RWPE1 (cell line): ENCODE measurements at regions not wholly inside any gene's neighbourhood (a gene's known extent, or its start where the extent isn't known, plus 50 kb on each side); places are given as distances from the start of the nearest gene placed in this dataset.
"Not testable (repeated sequence)": the region's sequence is repeated elsewhere in the genome, so short reads cannot be mapped to it uniquely, and the experiment has no call there.

Experiments
- CTCF ChIA-PET: fragments of 350-600 bp; sonication (Branson Sonifier 250); formaldehyde crosslinking; extraction: SDS; loops from one replicate; lab custom pipeline; 2021; lab: Yijun Ruan, JAX
- POLR2A ChIA-PET: fragments of 400-600 bp; formaldehyde crosslinking; extraction: SDS; loops from one replicate; lab custom pipeline; 2020; ENCODE audit warnings: antibody characterized with exemption; ENCODE audit not compliant: low non-redundant PET; lab: Yijun Ruan, JAX
- DNase-seq: peaks from one replicate; pipeline ENCODE4 v3.0.0; 2012; ENCODE audit warnings: low spot score
- H3K27ac ChIP-seq: fragments of 450-650 bp; 2 replicates; pipeline ENCODE4 v1.5.1; 2017
- TF ChIP-seq, protein P1 (sequence below): fragments of 450-650 bp; conservative IDR thresholded peaks from 2 replicates; pipeline ENCODE4 v1.5.1; 2017; ENCODE audit warnings: low read depth, mild to moderate bottlenecking

DNA sequence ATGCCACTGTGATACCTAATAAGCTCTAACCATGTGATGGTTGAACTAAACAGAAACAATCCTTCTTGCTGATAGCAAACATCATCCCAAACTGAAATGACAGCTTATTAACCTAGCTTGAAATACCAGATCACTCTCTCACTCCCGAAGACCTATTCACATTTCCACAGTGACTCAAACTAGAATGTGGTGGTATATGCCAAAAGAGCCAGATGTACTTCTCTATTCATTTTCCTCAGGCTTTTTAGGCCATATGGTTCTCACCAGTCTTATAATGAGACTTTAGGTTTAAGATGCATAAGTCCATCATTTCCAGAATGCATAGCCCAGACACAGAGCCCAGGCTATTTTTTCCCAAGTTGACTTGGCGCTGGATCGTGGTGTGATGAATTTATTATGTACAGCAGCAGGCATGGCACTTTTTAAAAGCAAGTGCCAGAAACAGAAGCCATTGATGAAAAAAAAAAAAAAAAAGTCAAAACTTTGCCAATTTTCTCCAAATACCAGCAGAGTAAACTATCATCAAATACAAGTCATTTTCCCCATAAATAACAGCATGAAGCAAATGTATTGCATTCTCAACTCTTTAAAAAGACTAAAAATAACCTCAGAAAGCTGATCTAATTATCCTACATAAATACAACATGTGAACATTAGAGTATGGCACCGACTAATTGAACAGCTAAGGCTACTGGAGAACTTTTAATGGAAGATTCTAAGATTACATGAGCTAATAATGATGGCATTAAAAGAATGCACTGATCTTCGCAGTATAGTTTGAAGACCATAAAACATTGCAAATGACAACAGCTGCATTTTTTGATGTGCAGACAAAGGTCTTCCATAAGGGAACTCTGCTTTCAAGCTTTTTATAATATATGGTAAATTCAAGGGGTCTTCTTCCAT lies 365.4 kb downstream of the LRRIQ3 start:
- ChIA-PET POLR2A (no interaction called here), CTCF (no interaction called here)
- TF ChIP-seq, protein P1, sequence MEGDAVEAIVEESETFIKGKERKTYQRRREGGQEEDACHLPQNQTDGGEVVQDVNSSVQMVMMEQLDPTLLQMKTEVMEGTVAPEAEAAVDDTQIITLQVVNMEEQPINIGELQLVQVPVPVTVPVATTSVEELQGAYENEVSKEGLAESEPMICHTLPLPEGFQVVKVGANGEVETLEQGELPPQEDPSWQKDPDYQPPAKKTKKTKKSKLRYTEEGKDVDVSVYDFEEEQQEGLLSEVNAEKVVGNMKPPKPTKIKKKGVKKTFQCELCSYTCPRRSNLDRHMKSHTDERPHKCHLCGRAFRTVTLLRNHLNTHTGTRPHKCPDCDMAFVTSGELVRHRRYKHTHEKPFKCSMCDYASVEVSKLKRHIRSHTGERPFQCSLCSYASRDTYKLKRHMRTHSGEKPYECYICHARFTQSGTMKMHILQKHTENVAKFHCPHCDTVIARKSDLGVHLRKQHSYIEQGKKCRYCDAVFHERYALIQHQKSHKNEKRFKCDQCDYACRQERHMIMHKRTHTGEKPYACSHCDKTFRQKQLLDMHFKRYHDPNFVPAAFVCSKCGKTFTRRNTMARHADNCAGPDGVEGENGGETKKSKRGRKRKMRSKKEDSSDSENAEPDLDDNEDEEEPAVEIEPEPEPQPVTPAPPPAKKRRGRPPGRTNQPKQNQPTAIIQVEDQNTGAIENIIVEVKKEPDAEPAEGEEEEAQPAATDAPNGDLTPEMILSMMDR: no peak
- H3K27ac ChIP-seq: no peak overlapping the region
- DNase-seq: no peak

DNA sequence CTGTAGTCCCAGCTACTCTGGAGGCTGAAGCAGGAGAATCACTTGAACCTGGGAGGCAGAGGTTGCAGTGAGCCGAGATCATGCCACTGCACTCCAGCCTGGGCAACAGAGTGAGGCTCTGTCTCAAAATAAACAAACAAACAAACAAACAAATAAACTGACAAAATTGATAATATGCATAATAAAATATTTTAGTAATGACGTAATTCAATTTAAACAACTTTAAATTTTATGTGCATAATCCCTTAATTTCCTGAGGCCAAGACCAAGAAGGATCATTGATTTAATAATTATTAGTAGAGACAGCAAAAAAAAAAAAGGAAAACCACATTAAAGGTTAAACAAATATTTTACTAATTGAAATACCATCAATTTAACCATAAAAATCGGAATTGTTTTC lies 370.7 kb downstream of the LRRIQ3 start:
- CTCF ChIA-PET, DNase-seq, POLR2A ChIA-PET: not testable (repeated sequence)

DNA sequence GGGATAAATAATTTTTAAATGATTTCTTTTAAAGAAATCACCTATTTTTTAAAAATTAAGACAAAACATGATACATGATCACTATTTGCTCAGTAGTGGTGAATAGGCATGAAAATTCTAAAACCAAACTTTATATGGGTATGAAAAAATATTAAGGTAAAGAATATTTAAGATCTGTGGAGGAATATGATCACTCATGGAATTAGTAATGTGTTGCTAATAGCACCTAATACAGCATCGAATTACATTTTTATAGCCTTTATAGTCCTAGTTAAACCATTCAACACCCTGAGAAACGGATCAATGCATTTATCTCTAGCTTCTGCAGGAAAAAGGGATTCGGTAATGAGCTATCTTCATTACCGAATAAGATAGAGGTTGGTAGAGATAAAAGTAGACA lies 373.9 kb downstream of the LRRIQ3 start:
- H3K27ac ChIP-seq: no peak overlapping the region
- no peak for DNase-seq
- CTCF ChIA-PET: interaction anchor here (0.6 kb wide), 1 partner anchor 688 kb away, joined by 3 read pairs; the partner anchor contains the start of gene LRRC53
- TF ChIP-seq, protein P1: no peak
- POLR2A ChIA-PET: no interaction called here

More for the DNA sequence above, 370.7 kb downstream of the LRRIQ3 start:
- H3K27ac ChIP-seq: not testable (repeated sequence)

DNA sequence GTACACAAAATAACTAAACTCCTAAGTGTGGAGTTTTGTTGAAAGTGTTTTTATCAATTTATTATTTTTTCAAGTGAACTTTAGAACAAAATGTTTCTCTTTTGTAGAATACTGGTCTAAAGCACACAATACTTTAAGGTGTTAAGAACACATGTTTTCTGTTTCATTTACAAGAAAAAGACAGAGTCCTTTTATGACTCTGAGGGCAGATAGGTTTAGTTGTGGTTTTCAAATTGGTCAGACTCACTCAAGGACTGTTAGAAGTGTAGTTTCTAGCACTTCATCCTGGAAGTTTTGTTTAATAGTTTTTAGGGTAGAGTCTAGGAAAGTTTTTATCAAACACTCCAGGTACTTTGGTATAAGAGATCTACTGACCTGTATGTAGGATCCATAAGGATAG lies 376.5 kb downstream of the LRRIQ3 start:
- POLR2A ChIA-PET: no interaction called here
- TF ChIP-seq, protein P1: no peak
- CTCF ChIA-PET: no interaction called here
- DNase-seq: no peak
- no peak overlapping the region for H3K27ac ChIP-seq

DNA sequence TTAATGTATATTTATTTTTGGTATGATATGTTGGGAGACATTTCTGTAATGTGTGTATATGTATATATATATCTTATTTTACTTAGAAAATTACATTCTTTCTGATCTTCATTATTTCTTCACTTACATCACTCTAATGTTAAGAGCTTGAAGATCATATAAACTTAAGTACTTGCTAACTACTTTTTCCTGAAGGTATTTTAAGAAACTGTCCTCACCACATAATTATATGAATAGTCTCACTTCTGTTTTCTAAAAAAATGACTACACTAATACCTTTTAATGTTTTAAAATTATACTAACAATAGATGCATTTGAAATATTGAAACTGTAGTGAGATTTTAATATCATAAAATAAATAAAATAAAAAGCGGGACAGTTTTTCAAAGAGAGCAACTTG lies 377.1 kb downstream of the LRRIQ3 start:
- ChIA-PET POLR2A (no interaction called here), CTCF (no interaction called here)
- H3K27ac ChIP-seq: no peak overlapping the region
- DNase-seq: no peak
- TF ChIP-seq, protein P1: no peak

DNA sequence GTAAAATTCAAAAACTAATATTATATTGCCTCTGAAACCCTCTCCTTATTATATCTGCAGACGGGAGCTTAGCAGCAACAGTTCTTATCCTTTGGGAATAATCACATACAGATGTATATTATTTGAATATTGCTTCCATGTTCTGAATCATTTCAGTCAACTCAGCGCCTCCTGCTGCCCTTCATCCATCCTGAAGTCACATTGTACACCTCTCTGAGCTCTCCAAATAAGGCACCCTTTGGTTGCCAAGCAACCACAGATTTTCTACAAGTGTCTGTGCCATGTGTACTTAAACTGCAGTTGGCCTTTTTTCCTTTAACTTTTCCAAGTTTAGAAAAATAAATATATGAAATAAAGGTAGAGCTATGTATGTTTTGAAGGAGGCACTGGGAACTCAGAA lies 384.3 kb downstream of the LRRIQ3 start:
- ChIA-PET POLR2A (no interaction called here), CTCF (no interaction called here)
- TF ChIP-seq, protein P1: no peak
- no peak overlapping the region for H3K27ac ChIP-seq
- no peak for DNase-seq

DNA sequence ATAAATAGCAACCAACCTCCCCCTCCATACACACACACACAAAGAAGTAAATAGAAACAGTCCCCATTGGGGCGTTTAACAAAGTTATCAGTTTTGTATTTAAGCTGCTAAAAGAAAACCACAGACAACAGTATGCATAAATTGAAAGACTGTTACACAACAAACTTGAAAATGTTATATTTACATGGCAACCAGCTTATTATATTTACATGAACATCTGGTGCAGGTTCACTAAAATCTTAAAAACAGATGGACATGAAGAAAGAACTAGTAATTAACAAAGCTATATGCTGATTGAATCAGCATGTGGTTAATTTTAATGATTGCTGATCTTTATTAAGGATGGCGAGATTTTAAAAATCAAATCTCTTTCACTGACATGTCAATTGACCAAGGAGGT lies 384.7 kb downstream of the LRRIQ3 start:
- POLR2A ChIA-PET: no interaction called here

More for the DNA sequence above, 384.7 kb downstream of the LRRIQ3 start:
- TF ChIP-seq, protein P1: no peak
- DNase-seq: no peak
- no peak overlapping the region for H3K27ac ChIP-seq
- CTCF ChIA-PET: no interaction called here
